ENCODE measurements at regions not wholly inside any gene's neighbourhood (a gene's known extent, or its start where the extent isn't known, plus 50 kb on each side); places are given as distances from the start of the nearest gene placed in this dataset.
A peak's percentile ranks its signal among the peaks of the same experiment; 100 is the strongest.
"Not testable (repeated sequence)": the region's sequence is repeated elsewhere in the genome, so short reads cannot be mapped to it uniquely, and the experiment has no call there.

DNA sequence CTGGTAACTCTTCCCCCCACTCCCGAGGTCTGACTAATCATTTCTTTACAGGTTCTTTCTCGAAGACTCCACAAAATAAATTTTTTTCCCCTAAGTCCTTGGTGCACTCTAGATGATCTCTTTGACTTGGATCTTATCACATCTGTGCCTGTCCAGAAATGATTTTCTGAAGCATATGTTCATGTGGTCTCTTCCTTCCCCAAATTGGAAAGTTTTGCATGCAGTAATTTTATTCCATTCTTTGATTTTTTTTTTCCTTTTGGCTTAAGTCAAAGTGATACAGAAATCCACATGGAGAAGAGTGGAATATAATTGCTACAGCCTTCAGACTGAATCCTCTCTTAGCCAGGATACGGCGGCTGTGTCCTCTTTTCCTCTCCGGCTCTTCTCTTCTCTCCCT is 213.3 kb downstream of the BMP4 start:
- DNase-seq (ENCODE audit: low spot score) = no peak

DNA sequence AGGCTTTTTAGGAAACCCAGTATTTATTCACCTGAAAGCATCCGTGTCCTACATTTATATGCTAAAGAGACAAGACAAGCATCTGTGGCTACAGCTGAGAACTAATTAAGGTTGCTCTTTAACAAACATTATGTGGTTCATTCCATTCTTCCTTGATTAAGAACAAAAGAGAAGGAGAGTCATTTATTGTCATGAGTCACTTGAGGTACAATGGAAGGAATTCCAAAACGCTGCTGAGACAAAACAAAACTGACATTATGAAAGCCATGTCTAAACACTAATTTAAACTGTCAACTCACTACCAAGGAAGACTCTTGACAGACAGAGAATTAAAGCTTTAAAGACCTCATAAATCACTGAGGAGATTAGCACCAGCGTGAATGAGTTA is 214.4 kb downstream of the BMP4 start:
- no peak for DNase-seq (ENCODE audit: low spot score)

GRCh38 chr14:53741479-53742232 is 215.0 kb downstream of the BMP4 start:
- DNase-seq (ENCODE audit: low spot score) = peak; percentile 9

DNA sequence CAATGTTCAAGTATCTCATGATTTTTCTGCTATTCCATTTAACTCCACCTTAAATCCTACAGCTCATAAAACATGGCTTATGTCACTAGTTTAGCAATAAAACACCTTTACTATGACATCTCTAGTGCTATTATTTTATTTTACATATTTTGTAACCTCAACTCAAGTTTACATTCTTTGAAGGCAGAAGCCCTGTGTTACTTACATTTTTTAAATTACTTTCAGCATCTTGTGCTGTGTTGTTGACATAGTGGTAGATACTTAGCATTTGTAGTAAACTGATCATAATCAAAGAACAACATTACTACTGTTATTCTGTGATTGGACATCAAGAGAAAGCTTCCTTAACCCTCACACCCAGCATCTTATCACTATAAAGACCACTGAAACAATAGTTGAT is 216.1 kb downstream of the BMP4 start:
- DNase-seq (ENCODE audit: low spot score) = no peak

DNA sequence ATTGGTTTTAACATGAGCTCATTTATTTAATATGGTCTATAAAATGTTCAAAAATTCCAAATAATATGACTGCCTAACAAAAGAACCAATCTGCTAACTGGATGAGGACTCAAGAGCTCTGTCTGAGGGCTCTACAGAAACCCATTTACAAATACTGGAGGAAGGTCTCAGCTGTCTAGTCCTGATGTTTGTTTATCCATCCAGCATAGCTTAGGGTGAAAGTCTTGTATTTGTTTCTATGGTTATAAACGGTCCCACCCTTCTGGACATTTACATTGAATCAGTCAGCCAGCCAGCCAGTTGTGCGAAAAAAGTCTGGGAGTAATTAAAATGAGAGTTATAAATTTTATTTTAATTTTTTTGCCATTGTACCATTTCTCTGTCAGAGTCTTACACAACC is 220.7 kb downstream of the BMP4 start:
- DNase-seq (ENCODE audit: low spot score) = no peak

GRCh38 chr14:53723221-53723620 is 233.4 kb downstream of the BMP4 start:
- no peak for DNase-seq (ENCODE audit: low spot score)

- no peak for DNase-seq (ENCODE audit: low spot score)
Observed at GRCh38 chr14:53719536-53719935, 237.1 kb downstream of the BMP4 start.

DNA sequence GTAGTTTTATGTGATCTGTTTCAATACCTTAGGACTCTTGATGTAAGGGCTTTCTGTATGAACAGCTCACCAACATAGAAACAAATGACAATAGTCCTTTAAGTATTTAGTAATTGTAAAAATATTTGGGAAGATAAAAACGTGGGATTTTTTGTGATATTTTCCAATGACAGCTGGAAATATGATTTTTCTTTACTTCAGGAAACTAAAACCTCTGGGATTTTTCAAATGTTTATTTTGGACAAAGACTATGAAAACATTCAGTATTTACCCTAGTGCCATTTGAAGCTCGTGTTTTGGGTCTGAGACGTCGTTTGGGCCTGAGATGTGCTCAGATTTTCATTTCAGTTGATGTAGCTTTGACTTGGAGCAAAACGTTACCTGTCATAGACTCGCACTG is 240.0 kb downstream of the BMP4 start:
- DNase-seq (ENCODE audit: low spot score) = peak; percentile 8

GRCh38 chr14:53715193-53715721 is 241.4 kb downstream of the BMP4 start:
- peak; percentile 54 for DNase-seq (ENCODE audit: low spot score)

GRCh38 chr14:53714495-53715192 is 242.0 kb downstream of the BMP4 start:
- DNase-seq (ENCODE audit: low spot score) = peak; percentile 79

GRCh38 chr14:53712901-53713300 is 243.7 kb downstream of the BMP4 start:
- DNase-seq (ENCODE audit: low spot score) = not testable (repeated sequence)

GRCh38 chr14:53711205-53711604 is 245.4 kb downstream of the BMP4 start:
- no peak for DNase-seq (ENCODE audit: low spot score)

DNA sequence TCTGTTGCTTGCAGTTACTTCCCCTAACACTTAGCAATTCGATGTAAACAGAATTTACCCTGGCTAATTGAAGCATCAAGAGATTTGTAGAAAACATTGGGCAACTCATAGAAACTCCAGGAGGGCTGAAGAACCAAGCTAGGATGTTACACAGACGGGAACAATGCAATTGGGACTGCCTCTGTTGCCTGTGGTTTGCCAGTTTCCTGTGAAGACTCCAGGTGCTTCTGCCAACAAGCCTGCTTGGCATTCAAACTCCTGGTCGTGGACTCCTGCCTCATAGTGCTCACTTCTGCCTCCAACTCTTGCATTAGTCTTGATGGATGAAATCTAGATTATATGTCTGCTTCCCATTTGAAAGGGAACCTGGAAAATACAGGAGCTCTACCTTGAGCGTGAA is 246.0 kb downstream of the BMP4 start:
- DNase-seq (ENCODE audit: low spot score) = no peak

DNA sequence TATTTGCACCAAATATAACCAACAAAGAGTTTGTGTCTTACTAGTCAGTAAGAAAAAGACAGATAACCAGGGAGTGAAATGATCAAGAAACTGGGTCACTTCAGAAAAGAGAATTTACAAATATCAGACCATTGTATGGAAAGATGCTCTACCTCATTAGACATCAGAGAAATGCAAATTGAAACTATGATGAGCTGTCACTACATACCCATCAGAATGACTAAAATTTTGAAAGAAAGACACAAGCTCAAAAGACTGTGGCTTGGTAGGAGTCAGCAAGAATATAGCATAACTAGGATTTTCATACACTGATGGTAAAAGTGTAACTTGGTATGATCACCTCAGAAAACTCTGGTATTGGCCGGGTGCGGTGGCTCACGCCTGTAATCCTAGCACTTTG is 247.2 kb downstream of the BMP4 start:
- no peak for DNase-seq (ENCODE audit: low spot score)

GRCh38 chr14:53703457-53703856 is 253.2 kb downstream of the BMP4 start:
- no peak for DNase-seq (ENCODE audit: low spot score)

GRCh38 chr14:53701108-53701875 is 255.3 kb downstream of the BMP4 start:
- no peak for DNase-seq (ENCODE audit: low spot score)

GRCh38 chr14:53696217-53696965 is 260.2 kb downstream of the BMP4 start:
- DNase-seq (ENCODE audit: low spot score) = no peak

GRCh38 chr14:53695692-53696214 is 260.9 kb downstream of the BMP4 start:
- no peak for DNase-seq (ENCODE audit: low spot score)

DNA sequence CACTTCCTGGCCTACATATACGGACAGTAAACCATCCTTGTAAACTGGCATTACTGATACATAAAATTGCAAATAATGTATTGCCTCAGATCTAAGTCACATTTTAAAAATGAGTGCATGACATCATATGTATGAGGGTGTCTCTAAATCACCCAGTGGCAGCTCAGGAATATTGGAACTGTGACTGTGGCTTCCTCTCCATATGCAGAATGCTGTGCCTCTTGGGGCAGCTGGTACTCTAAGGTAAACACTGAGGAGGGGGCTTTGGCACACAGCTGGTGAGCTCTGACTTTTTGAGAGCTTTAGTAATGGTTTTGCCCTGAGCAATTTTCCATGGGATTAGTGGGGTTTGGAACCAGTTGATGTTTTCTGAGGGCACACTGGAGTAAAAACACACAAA is 263.7 kb downstream of the BMP4 start:
- DNase-seq (ENCODE audit: low spot score) = no peak

DNA sequence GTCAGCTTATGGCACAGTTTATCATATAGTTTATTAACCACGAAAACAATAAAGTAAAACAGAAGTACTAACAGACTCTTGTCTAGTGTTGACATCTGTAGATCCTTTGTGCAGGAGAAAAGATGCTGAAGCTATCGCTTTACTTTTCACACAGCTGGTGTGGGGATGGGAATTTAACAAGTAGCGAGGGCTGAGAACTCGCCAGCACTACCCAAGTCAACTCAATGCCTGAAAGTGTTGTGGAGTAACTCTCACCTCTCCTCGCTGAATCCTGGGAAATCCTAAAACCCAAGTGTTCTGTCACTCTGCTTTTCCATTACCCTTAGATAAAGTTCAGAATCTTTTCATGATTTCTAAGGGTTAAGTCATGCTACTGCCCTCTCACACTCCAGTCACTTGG is 264.2 kb downstream of the BMP4 start:
- no peak for DNase-seq (ENCODE audit: low spot score)

GRCh38 chr14:53683229-53683628 is 273.4 kb downstream of the BMP4 start:
- no peak for DNase-seq (ENCODE audit: low spot score)

Measured in umbilical cord (tissue), 1 donor.